Panc1 (cell line): ENCODE measurements at regions not wholly inside any gene's neighbourhood (a gene's known extent, or its start where the extent isn't known, plus 50 kb on each side); places are given as distances from the start of the nearest gene placed in this dataset.

Source experiments
- CTCF ChIP-seq: fragments of 450-650 bp; IDR thresholded peaks from 2 replicates; pipeline ENCODE4 v1.5.1; 2017; ENCODE audit warnings: mild to moderate bottlenecking
- POLR2AphosphoS5 ChIP-seq: IDR thresholded peaks from 2 replicates; pipeline ENCODE4 v1.6.1; 2012; ENCODE audit warnings: mild to moderate bottlenecking, low read depth, low read length, moderate library complexity
- REST ChIP-seq, 2 experiments: IDR thresholded peaks; 2 replicates each; pipeline ENCODE4 v1.6.1; 2011 to 2012; ENCODE audit warnings: low read depth in 2 of 2, control low read depth in 1 of 2, low read length in 1 of 2, mild to moderate bottlenecking in 1 of 2, moderate library complexity in 1 of 2; ENCODE audit not compliant: insufficient read depth in 1 of 2
- SIN3A ChIP-seq: IDR thresholded peaks from 2 replicates; pipeline ENCODE4 v1.6.1; 2012; ENCODE audit warnings: low read depth, mild to moderate bottlenecking, low read length, moderate library complexity, borderline replicate concordance; ENCODE audit not compliant: insufficient read depth
- TCF7L2 ChIP-seq: IDR thresholded peaks from 2 replicates; pipeline ENCODE4 v1.6.1; 2011; ENCODE audit warnings: mild to moderate bottlenecking, low read depth, low read length, inconsistent platforms

GRCh38 chr9:82604947-82605656 lies 457.8 kb downstream of the RASEF start:
- TF ChIP-seq POLR2AphosphoS5 (no peak), CTCF (no peak), REST (IDR thresholded peaks at IDR 0.05; ENCODE audit: insufficient read depth in 1 of 2, low read depth in 2 of 2, low read length in 1 of 2) (no peak), SIN3A (no peak), TCF7L2 (no peak)
